NOMO-1 (cell line): ENCODE measurements at regions not wholly inside any gene's neighbourhood (a gene's known extent, or its start where the extent isn't known, plus 50 kb on each side); places are given as distances from the start of the nearest gene placed in this dataset.
"Not testable (repeated sequence)": the region's sequence is repeated elsewhere in the genome, so short reads cannot be mapped to it uniquely, and the experiment has no call there.

ENCODE experiments used
- DNase-seq, 2 experiments: peaks; one replicate each; lab custom pipeline; 2025; ENCODE audit not compliant: unreplicated experiment in 2 of 2; lab: John Stamatoyannopoulos, UW

- DNase-seq = no peak
These were observed 377.0 kb downstream of the TCERG1L start for GRCh38 chr10:130934293-130935127.

GRCh38 chr10:130935128-130935439, 376.4 kb downstream of the TCERG1L start:
- no peak for DNase-seq

- DNase-seq = no peak
These were observed 375.5 kb downstream of the TCERG1L start for GRCh38 chr10:130935897-130936550.

- no peak for DNase-seq
These were observed 374.7 kb downstream of the TCERG1L start for GRCh38 chr10:130936851-130937250.

GRCh38 chr10:130938051-130938450, 373.5 kb downstream of the TCERG1L start:
- no peak for DNase-seq

- DNase-seq = not testable (repeated sequence)
These were observed 372.6 kb downstream of the TCERG1L start for GRCh38 chr10:130938891-130939290.

- DNase-seq = no peak
These were observed 369.6 kb downstream of the TCERG1L start for GRCh38 chr10:130941886-130942285.

- no peak for DNase-seq
These were observed 359.4 kb downstream of the TCERG1L start for GRCh38 chr10:130952086-130952485.

GRCh38 chr10:130954326-130954905, 357.1 kb downstream of the TCERG1L start:
- no peak for DNase-seq

GRCh38 chr10:130956251-130956650, 355.3 kb downstream of the TCERG1L start:
- no peak for DNase-seq

- DNase-seq = no peak
These were observed 354.1 kb downstream of the TCERG1L start for GRCh38 chr10:130957423-130957822.

GRCh38 chr10:130958003-130958402, 353.5 kb downstream of the TCERG1L start:
- DNase-seq = no peak

GRCh38 chr10:130958981-130959751, 352.4 kb downstream of the TCERG1L start:
- no peak for DNase-seq

- DNase-seq = no peak
These were observed 351.7 kb downstream of the TCERG1L start for GRCh38 chr10:130959752-130960195.

- DNase-seq = no peak
These were observed 351.0 kb downstream of the TCERG1L start for GRCh38 chr10:130960531-130960930.

GRCh38 chr10:130961506-130962239, 349.8 kb downstream of the TCERG1L start:
- DNase-seq = no peak

GRCh38 chr10:130962240-130963051, 349.1 kb downstream of the TCERG1L start:
- DNase-seq = no peak

- no peak for DNase-seq
These were observed 348.5 kb downstream of the TCERG1L start for GRCh38 chr10:130963052-130963393.

GRCh38 chr10:130963786-130964522, 347.6 kb downstream of the TCERG1L start:
- DNase-seq = no peak
